ENCODE measurements at regions not wholly inside any gene's neighbourhood (a gene's known extent, or its start where the extent isn't known, plus 50 kb on each side); places are given as distances from the start of the nearest gene placed in this dataset.

- Histone ChIP-seq H3K4me1 (ENCODE audit: insufficient read depth, low read length) (no peaks in the 10 kb centered on the region), H3K9me3 (ENCODE audit: insufficient read depth, low read length, severe bottlenecking) (no peaks in the 10 kb centered on the region), H3K79me2 (ENCODE audit: insufficient read depth, low read length) (no peaks in the 10 kb centered on the region), H3K4me2 (ENCODE audit: insufficient read depth, low read length) (no peak overlapping the region), H4K20me1 (ENCODE audit: insufficient read depth, low read length) (no peaks in the 10 kb centered on the region), H3K27ac (ENCODE audit: low read length) (no peak overlapping the region), H3K4me3 (ENCODE audit: low read depth in 1 of 2, low read length in 2 of 2) (no peak overlapping the region), H2AFZ (ENCODE audit: low read depth, low read length) (no peak overlapping the region), H3K36me3 (ENCODE audit: insufficient read depth, low read length) (no peaks in the 10 kb centered on the region), H3K9ac (ENCODE audit: low read depth, low read length) (no peak overlapping the region), H3K27me3 (ENCODE audit: insufficient read depth, low read length, poor library complexity) (no peaks in the 10 kb centered on the region)
- DNase-seq (no peak), ATAC-seq (ENCODE audit: insufficient read depth, low read depth) (no peak)
- no peak for TF ChIP-seq CTCF (IDR thresholded peaks at IDR 0.05; ENCODE audit: borderline replicate concordance, extremely low read depth, low read length, poor library complexity, severe bottlenecking)
- no peak for TF ChIP-seq EZH2 (IDR thresholded peaks at IDR 0.05; ENCODE audit: borderline replicate concordance, low read depth, low read length, severe bottlenecking)
Measured at GRCh38 chr14:86884498-86884897, 1108.5 kb downstream of the GALC start.

- H3K9ac ChIP-seq (ENCODE audit: low read depth, low read length), result no peak overlapping the region
- H2AFZ ChIP-seq (ENCODE audit: low read depth, low read length), result no peak overlapping the region; the same call in 1 of the 2 replicates
- no peaks in the 10 kb centered on the region for H3K36me3 ChIP-seq (ENCODE audit: insufficient read depth, low read length)
- no peaks in the 10 kb centered on the region for H3K4me1 ChIP-seq (ENCODE audit: insufficient read depth, low read length)
- H3K9me3 ChIP-seq (ENCODE audit: insufficient read depth, low read length, severe bottlenecking), result no peaks in the 10 kb centered on the region
- H4K20me1 ChIP-seq (ENCODE audit: insufficient read depth, low read length), result no peaks in the 10 kb centered on the region
- no peak for ATAC-seq (ENCODE audit: insufficient read depth, low read depth)
- no peak overlapping the region for H3K27ac ChIP-seq (ENCODE audit: low read length)
- TF ChIP-seq CTCF (IDR thresholded peaks at IDR 0.05; ENCODE audit: borderline replicate concordance, extremely low read depth, low read length, poor library complexity, severe bottlenecking) (no peak), EZH2 (IDR thresholded peaks at IDR 0.05; ENCODE audit: borderline replicate concordance, low read depth, low read length, severe bottlenecking) (no peak)
- no peak overlapping the region for H3K4me2 ChIP-seq (ENCODE audit: insufficient read depth, low read length)
- no peak for DNase-seq
- no peaks in the 10 kb centered on the region for H3K27me3 ChIP-seq (ENCODE audit: insufficient read depth, low read length, poor library complexity)
- no peak overlapping the region for H3K4me3 ChIP-seq (ENCODE audit: low read depth in 1 of 2, low read length in 2 of 2)
- H3K79me2 ChIP-seq (ENCODE audit: insufficient read depth, low read length), result no peaks in the 10 kb centered on the region
Measured at GRCh38 chr14:86882818-86883217, 1110.2 kb downstream of the GALC start.

- no peak for ATAC-seq (ENCODE audit: insufficient read depth, low read depth)
Measured at GRCh38 chr14:86865934-86866333, 1127.0 kb downstream of the GALC start.

More at GRCh38 chr14:86865934-86866333, 1127.0 kb downstream of the GALC start:
- Histone ChIP-seq H3K4me2 (ENCODE audit: insufficient read depth, low read length) (no peak overlapping the region), H3K9me3 (ENCODE audit: insufficient read depth, low read length, severe bottlenecking) (no peaks in the 10 kb centered on the region), H4K20me1 (ENCODE audit: insufficient read depth, low read length) (no peaks in the 10 kb centered on the region), H2AFZ (ENCODE audit: low read depth, low read length) (no peak overlapping the region), H3K36me3 (ENCODE audit: insufficient read depth, low read length) (no peaks in the 10 kb centered on the region), H3K27ac (ENCODE audit: low read length) (no peak overlapping the region), H3K79me2 (ENCODE audit: insufficient read depth, low read length) (no peaks in the 10 kb centered on the region), H3K9ac (ENCODE audit: low read depth, low read length) (no peak overlapping the region), H3K27me3 (ENCODE audit: insufficient read depth, low read length, poor library complexity) (no peaks in the 10 kb centered on the region), H3K4me3 (ENCODE audit: low read depth in 1 of 2, low read length in 2 of 2) (no peak overlapping the region), H3K4me1 (ENCODE audit: insufficient read depth, low read length) (no peaks in the 10 kb centered on the region)
- DNase-seq, result no peak
- TF ChIP-seq CTCF (IDR thresholded peaks at IDR 0.05; ENCODE audit: borderline replicate concordance, extremely low read depth, low read length, poor library complexity, severe bottlenecking) (no peak), EZH2 (IDR thresholded peaks at IDR 0.05; ENCODE audit: borderline replicate concordance, low read depth, low read length, severe bottlenecking) (no peak)
